Neuron (in vitro differentiated cells): ENCODE measurements at regions not wholly inside any gene's neighbourhood (a gene's known extent, or its start where the extent isn't known, plus 50 kb on each side); places are given as distances from the start of the nearest gene placed in this dataset.

Source experiments
- H2AFZ ChIP-seq: one replicate; pipeline ENCODE4 v1.6.1; 2013; ENCODE audit warnings: low read depth, mild to moderate bottlenecking, inconsistent platforms, low read length, moderate library complexity
- H3K27me3 ChIP-seq: one replicate; pipeline ENCODE4 v1.6.1; 2013; ENCODE audit warnings: low read length; ENCODE audit not compliant: insufficient read depth
- H3K36me3 ChIP-seq: one replicate; pipeline ENCODE4 v1.6.1; 2013; ENCODE audit warnings: low read length; ENCODE audit not compliant: insufficient read depth
- H3K4me1 ChIP-seq: one replicate; pipeline ENCODE4 v1.6.1; 2013; ENCODE audit warnings: low read length; ENCODE audit not compliant: insufficient read depth
- H3K4me3 ChIP-seq: 2 replicates; pipeline ENCODE4 v1.5.1; 2013; ENCODE audit warnings: mild to moderate bottlenecking, low read length, moderate library complexity
- H3K9me3 ChIP-seq: one replicate; pipeline ENCODE4 v1.6.1; 2013; ENCODE audit warnings: low read length

- Histone ChIP-seq H3K4me1 (peaks cover 9% of the 10 kb centered on the region), H3K27me3 (no peaks in the 10 kb centered on the region), H3K36me3 (no peaks in the 10 kb centered on the region), H2AFZ (no peak overlapping the region), H3K9me3 (no peaks in the 10 kb centered on the region), H3K4me3 (no peak overlapping the region)
These were observed 299.2 kb upstream of the RGMB start for GRCh38 chr5:98474216-98474615.

DNA sequence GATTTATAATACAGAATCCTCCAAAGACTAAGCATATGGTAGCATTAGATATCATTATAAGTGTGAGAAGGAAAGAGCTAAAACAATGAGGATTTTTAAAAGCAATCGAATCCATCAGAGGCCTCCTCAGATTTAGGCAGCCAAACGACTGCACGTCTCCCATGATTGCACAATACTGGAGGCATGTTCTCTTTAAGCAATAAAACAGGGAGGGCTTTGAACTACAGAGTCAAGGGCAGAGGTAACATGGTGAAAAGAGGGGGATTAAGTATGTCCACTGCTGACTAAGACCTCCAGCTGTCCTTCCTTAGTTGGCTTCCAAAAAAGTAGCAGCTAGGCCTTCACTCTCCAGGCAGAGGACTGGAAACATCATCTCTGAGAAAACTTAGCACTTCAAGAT is 298.7 kb upstream of the RGMB start:
- Histone ChIP-seq H3K4me1 (peaks cover 9% of the 10 kb centered on the region), H3K36me3 (no peaks in the 10 kb centered on the region), H3K4me3 (no peak overlapping the region), H2AFZ (peak overlapping the region; percentile 5), H3K9me3 (no peaks in the 10 kb centered on the region), H3K27me3 (no peaks in the 10 kb centered on the region)

DNA sequence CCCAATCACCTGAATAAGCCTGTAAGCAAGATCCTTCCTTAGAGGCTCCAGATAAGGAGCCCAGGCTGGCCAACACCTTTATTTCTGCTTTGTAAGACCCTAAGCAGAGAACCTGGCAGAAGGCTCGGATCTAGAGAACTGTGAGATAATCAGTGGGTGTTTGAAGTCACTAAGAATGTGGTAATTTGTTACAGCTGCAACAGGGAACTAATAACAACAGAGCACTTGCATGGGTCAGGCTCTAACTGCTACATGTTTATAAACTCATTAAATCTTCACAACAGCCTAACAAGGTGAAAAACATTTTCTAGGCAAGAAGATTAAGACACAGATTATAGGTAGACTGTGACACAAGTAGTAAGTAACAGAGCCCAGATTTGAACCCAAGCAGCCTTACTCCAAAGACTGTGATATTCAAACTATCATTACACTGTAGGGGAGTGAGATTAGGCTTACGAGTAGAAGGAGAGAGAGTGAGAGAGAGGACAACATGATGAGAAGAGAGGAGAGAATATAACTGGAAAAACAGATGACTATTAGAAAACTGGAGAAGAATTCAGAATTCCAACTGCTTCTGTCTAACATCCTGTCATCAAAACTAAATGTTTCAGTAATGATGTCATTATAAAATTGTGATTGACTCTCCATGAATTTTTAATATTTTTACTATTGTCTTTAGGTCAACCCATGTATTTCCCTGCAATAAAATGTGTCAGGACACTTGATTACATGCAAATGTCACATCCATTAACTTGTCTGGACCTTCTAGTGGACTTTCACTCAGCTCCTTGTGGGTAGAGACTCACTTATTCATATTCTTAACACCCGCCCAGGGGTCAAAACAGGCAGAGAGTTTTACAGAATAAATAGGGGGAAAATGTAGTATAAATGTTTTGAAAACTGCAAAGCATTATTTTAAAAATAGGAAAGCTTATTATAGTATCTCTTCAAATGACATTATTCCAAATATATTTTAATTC is 290.9 kb upstream of the RGMB start:
- no peak overlapping the region for H2AFZ ChIP-seq
- H3K9me3 ChIP-seq, result no peaks in the 10 kb centered on the region
- no peak overlapping the region for H3K4me3 ChIP-seq
- no peaks in the 10 kb centered on the region for H3K4me1 ChIP-seq
- H3K36me3 ChIP-seq, result no peaks in the 10 kb centered on the region
- H3K27me3 ChIP-seq, result no peaks in the 10 kb centered on the region

DNA sequence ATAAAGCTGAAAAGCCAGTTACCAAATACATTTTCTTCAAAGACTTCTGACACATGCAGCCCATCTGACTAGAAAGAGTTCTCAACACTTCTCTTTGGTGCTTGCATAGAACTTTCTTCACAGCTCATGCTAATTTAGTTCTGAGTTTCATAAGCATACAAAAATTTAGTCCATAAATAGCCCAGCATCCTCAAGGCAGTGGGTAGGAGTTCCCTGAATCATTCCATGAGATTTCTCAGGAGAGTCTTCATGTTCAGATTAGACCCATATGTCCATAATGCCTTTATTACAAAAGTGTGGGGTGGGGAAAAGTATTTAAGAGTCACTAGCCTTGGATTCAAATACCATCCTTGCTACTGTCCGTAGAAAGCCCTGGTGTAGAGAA is 290.2 kb upstream of the RGMB start:
- Histone ChIP-seq H3K4me3 (no peak overlapping the region), H3K27me3 (no peaks in the 10 kb centered on the region), H3K9me3 (no peaks in the 10 kb centered on the region), H3K36me3 (no peaks in the 10 kb centered on the region), H3K4me1 (no peaks in the 10 kb centered on the region), H2AFZ (no peak overlapping the region)

GRCh38 chr5:98489021-98489420 is 284.4 kb upstream of the RGMB start:
- no peak overlapping the region for H2AFZ ChIP-seq
- H3K27me3 ChIP-seq, result no peaks in the 10 kb centered on the region
- H3K4me3 ChIP-seq, result no peak overlapping the region
- H3K9me3 ChIP-seq, result peaks cover 3% of the 10 kb centered on the region
- H3K4me1 ChIP-seq, result no peaks in the 10 kb centered on the region
- H3K36me3 ChIP-seq, result no peaks in the 10 kb centered on the region

DNA sequence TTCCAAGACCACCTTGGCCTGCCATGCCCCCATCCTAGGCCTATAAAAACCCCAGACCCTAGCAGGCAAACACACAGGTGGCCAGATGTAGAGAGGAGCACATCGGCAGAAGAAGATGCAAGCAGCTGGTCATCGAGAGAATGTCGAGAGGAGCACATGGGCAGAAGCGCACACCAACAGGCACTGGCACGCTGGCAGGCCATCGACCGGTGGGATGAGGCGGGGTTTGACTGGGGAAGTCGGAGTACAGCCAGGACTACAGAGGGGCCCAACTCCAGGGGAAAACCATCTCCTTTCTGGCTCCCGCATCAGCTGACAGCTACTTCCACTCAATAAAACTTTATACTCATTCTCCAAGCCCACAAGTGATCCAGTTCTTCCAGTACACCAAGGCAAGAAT is 283.1 kb upstream of the RGMB start:
- Histone ChIP-seq H3K36me3 (no peaks in the 10 kb centered on the region), H3K4me3 (no peak overlapping the region), H3K9me3 (peaks cover 3% of the 10 kb centered on the region), H3K4me1 (no peaks in the 10 kb centered on the region), H2AFZ (no peak overlapping the region), H3K27me3 (no peaks in the 10 kb centered on the region)

GRCh38 chr5:98492258-98492657 is 281.2 kb upstream of the RGMB start:
- no peak overlapping the region for H2AFZ ChIP-seq
- no peaks in the 10 kb centered on the region for H3K36me3 ChIP-seq

DNA sequence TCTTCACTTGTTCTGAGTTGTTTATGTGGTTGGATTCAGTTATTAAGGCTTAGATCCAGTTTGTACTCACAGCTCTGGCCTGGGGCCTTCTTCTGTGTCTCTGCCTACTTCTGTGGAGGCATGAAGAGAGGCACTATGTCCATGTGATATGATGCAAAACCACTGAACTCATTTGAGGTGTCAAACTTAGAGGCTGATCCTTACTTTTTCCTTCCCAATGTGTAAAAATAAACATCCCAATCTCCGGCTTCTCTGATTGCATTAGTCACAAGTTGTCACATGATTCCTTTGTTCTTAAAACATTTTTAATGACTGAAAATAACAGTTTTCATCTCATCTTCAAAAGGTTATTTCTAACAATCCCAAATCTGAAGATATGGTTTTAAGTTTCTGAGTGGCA is 276.0 kb upstream of the RGMB start:
- Histone ChIP-seq H3K4me1 (peaks cover 5% of the 10 kb centered on the region), H3K36me3 (no peaks in the 10 kb centered on the region), H2AFZ (no peak overlapping the region), H3K9me3 (no peaks in the 10 kb centered on the region), H3K4me3 (no peak overlapping the region), H3K27me3 (no peaks in the 10 kb centered on the region)

More at GRCh38 chr5:98492258-98492657, 281.2 kb upstream of the RGMB start:
- no peak overlapping the region for H3K4me3 ChIP-seq
- no peaks in the 10 kb centered on the region for H3K4me1 ChIP-seq
- H3K9me3 ChIP-seq, result peaks cover 3% of the 10 kb centered on the region
- H3K27me3 ChIP-seq, result no peaks in the 10 kb centered on the region

DNA sequence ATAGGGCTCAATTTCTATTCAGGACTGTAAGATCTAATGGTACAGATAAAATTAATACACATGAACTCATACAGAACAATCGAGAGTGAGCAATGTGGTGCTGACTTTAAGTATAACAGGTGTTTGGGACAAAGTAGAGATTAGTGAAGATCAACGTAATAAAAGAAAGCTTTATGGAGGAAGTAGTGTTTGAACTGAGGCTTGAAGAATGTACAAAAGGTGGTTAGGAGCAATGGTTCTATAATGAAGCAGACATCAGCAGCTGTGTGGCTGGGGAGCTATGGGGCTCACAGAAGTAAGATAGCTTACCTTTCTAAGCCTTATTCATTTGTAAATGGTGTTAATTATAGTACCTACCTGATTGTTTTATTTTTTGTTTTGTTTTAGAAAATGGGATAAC is 275.4 kb upstream of the RGMB start:
- Histone ChIP-seq H3K4me1 (peaks cover 5% of the 10 kb centered on the region), H3K4me3 (no peak overlapping the region), H3K9me3 (no peaks in the 10 kb centered on the region), H2AFZ (no peak overlapping the region), H3K36me3 (no peaks in the 10 kb centered on the region), H3K27me3 (no peaks in the 10 kb centered on the region)

DNA sequence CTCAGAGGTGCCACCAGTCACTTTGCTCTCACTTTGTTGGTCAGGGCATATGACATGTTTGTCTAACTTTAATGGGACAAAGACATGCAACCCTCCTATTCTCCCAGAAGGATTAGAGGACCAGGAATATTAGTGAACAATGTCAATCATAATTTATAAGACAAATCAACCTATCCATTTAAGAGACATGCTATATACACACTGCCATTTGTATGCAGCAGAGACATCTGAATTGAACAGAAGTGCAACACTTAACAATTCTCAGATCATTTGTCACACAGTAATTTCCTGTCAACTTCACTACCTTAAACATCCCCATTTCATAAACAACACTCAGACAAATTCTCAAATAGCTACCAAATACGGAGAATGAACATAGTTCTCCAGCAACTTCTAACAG is 273.6 kb upstream of the RGMB start:
- no peaks in the 10 kb centered on the region for H3K36me3 ChIP-seq
- H2AFZ ChIP-seq, result no peak overlapping the region
- no peaks in the 10 kb centered on the region for H3K9me3 ChIP-seq
- no peak overlapping the region for H3K4me3 ChIP-seq
- peaks cover 9% of the 10 kb centered on the region for H3K4me1 ChIP-seq
- H3K27me3 ChIP-seq, result no peaks in the 10 kb centered on the region

DNA sequence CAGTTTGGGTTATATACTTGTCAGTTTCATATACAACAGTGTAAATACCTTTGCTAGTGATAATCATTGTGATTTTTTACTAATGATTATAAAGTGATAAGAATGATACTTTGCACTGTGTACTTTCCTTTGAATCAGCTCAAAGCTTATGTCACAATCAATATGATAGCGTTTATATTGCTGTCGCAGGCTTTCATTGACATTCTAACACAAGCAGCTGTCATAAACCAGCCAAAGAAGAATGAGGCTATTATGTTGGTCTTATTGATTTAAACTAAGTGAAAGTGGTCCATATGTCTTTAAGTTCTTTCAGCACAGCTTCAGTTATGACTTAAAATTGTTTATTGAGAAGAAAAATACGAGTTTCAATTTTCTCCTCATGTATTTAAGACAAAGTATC is 272.7 kb upstream of the RGMB start:
- Histone ChIP-seq H3K27me3 (no peaks in the 10 kb centered on the region), H3K9me3 (no peaks in the 10 kb centered on the region), H2AFZ (no peak overlapping the region), H3K4me1 (peaks cover 9% of the 10 kb centered on the region), H3K36me3 (no peaks in the 10 kb centered on the region), H3K4me3 (no peak overlapping the region)

- Histone ChIP-seq H3K36me3 (no peaks in the 10 kb centered on the region), H3K27me3 (no peaks in the 10 kb centered on the region), H3K4me3 (no peak overlapping the region), H2AFZ (peak overlapping the region; percentile 31), H3K9me3 (no peaks in the 10 kb centered on the region), H3K4me1 (peaks cover 12% of the 10 kb centered on the region)
These were observed 269.8 kb upstream of the RGMB start for GRCh38 chr5:98503616-98504015.

- Histone ChIP-seq H3K36me3 (no peaks in the 10 kb centered on the region), H3K4me1 (peaks cover 20% of the 10 kb centered on the region), H2AFZ (no peak overlapping the region), H3K27me3 (no peaks in the 10 kb centered on the region), H3K4me3 (no peak overlapping the region), H3K9me3 (no peaks in the 10 kb centered on the region)
These were observed 269.0 kb upstream of the RGMB start for GRCh38 chr5:98504505-98504904.
